Common myeloid progenitor, CD34-positive (primary cell): ENCODE measurements at regions not wholly inside any gene's neighbourhood (a gene's known extent, or its start where the extent isn't known, plus 50 kb on each side); places are given as distances from the start of the nearest gene placed in this dataset.

ENCODE experiments used
- CTCF ChIA-PET: fragments of 350-600 bp; sonication (Branson Sonifier 250); formaldehyde crosslinking; loops from one replicate; lab custom pipeline; 2021; ENCODE audit warnings: antibody characterized with exemption; lab: Charles Lee
- POLR2A ChIA-PET: fragments of 350-600 bp; sonication (Branson Sonifier 250); formaldehyde crosslinking; loops from one replicate; lab custom pipeline; 2021; ENCODE audit warnings: antibody characterized with exemption; lab: Charles Lee
- DNase-seq, 3 donors: peaks; one replicate each; pipeline versions ENCODE4 v3.0.0 to v3.0.0-alpha.2; 2013
- H3K27ac ChIP-seq, 2 experiments: 1 replicate in 1 of 2; 2 replicates in 1 of 2; pipeline ENCODE4 v1.7.0; 2013; ENCODE audit warnings: inconsistent platforms in 2 of 2, low read length in 2 of 2, mild to moderate bottlenecking in 2 of 2, low read depth in 1 of 2, moderate library complexity in 1 of 2; ENCODE audit not compliant: severe bottlenecking in 2 of 2, insufficient read depth in 1 of 2, poor library complexity in 1 of 2
- H3K27me3 ChIP-seq, 5 experiments: replicated peaks in 2 of 5; 1 replicate in 3 of 5; 2 replicates in 2 of 5; pipeline versions ENCODE4 v1.6.1 to v1.7.0; 2013; ENCODE audit warnings: low read length in 4 of 5, mild to moderate bottlenecking in 2 of 5, moderate library complexity in 2 of 5, inconsistent platforms in 1 of 5; ENCODE audit not compliant: insufficient read depth in 5 of 5, control insufficient read depth in 4 of 5
- H3K36me3 ChIP-seq, 4 experiments: 1 replicate in 2 of 4; 2 replicates in 2 of 4; pipeline versions ENCODE4 v1.6.1 to v1.7.0; 2013; ENCODE audit warnings: low read length in 3 of 4, control low read depth in 1 of 4, mild to moderate bottlenecking in 1 of 4; ENCODE audit not compliant: control insufficient read depth in 4 of 4, insufficient read depth in 4 of 4
- H3K4me1 ChIP-seq, 4 experiments: 1 replicate in 3 of 4; 2 replicates in 1 of 4; pipeline versions ENCODE4 v1.6.1 to v1.7.1; 2013; ENCODE audit warnings: low read length in 3 of 4, mild to moderate bottlenecking in 3 of 4, control low read depth in 1 of 4, inconsistent platforms in 1 of 4, moderate library complexity in 1 of 4; ENCODE audit not compliant: control insufficient read depth in 4 of 4, insufficient read depth in 4 of 4; ENCODE audit errors: control extremely low read depth in 1 of 4
- H3K4me3 ChIP-seq, 7 experiments: 1 replicate in 4 of 7; 2 replicates in 3 of 7; pipeline versions ENCODE4 v1.5.1 to v1.7.0; 2013; ENCODE audit warnings: mild to moderate bottlenecking in 7 of 7, low read length in 6 of 7, moderate library complexity in 6 of 7, inconsistent platforms in 2 of 7, low read depth in 2 of 7, control low read depth in 1 of 7; ENCODE audit not compliant: insufficient read depth in 4 of 7, control insufficient read depth in 1 of 7; ENCODE audit errors: extremely low read depth in 1 of 7
- H3K9me3 ChIP-seq, 5 experiments: 1 replicate in 4 of 5; 2 replicates in 1 of 5; pipeline versions ENCODE4 v1.6.1 to v1.7.1; 2013; ENCODE audit warnings: low read length in 4 of 5, mild to moderate bottlenecking in 2 of 5, inconsistent platforms in 1 of 5, low read depth in 1 of 5, moderate library complexity in 1 of 5; ENCODE audit not compliant: control insufficient read depth in 4 of 5, insufficient read depth in 2 of 5; ENCODE audit errors: control extremely low read depth in 1 of 5
- WGBS: methylation state at CpG from one replicate; pipeline ENCODE4 v1.1.5; 2013; ENCODE audit not compliant: insufficient coverage; 5-methylcytosine and 5-hydroxymethylcytosine counted together

DNA sequence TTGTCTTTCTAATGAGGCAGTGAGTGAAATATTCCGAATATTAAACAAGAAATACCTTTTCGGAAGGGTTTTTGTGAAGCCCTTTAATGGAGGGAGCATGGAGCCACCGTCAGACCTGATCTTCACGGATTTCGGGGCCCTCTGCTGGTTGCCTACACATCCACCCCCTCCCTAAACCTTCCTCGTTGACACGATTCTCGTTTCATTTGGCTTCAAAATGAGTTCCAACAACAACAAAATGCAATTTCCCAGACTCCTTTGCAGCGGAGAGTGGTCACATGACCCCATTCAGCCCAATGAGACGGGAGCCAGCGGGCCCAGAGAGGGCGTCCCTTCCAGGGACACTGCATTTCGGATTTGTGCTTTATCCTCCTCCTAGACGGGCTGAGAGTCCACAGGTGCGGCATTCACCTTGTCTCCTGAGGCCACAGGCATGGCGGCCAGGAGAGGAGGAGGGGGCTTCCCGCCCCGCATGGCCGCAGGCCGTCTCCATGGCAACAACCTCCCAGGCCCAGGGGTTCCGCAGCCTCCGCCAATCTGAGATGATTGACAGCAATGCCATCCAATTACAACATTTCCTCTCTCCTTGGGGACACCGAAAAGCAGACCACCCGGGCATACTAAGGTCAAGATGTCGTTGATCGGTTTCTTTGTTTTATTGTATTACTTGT is 259.8 kb downstream of the C16orf95 start:
- Histone ChIP-seq H3K27me3 (peaks cover 0 to 46% (median 2%) of the 10 kb centered on the region in 5 experiments), H3K9me3 (peaks cover 0 to 14% (median 5%) of the 10 kb centered on the region in 5 experiments), H3K36me3 (no peaks in the 10 kb centered on the region), H3K4me3 (no peak overlapping the region), H3K27ac (no peak overlapping the region), H3K4me1 (peaks cover 7 to 18% (median 9%) of the 10 kb centered on the region in 4 experiments)
- no peak for DNase-seq
- ChIA-PET POLR2A (no interaction called here), CTCF (interaction anchor here (1.3 to 5.3 kb wide), 2 partner anchors 20 to 493 kb away, joined by 4 to 19 read pairs; no protein-coding TSS in a partner anchor)
- WGBS = 98% methylated on average over 16 of the region's 26 CpGs

DNA sequence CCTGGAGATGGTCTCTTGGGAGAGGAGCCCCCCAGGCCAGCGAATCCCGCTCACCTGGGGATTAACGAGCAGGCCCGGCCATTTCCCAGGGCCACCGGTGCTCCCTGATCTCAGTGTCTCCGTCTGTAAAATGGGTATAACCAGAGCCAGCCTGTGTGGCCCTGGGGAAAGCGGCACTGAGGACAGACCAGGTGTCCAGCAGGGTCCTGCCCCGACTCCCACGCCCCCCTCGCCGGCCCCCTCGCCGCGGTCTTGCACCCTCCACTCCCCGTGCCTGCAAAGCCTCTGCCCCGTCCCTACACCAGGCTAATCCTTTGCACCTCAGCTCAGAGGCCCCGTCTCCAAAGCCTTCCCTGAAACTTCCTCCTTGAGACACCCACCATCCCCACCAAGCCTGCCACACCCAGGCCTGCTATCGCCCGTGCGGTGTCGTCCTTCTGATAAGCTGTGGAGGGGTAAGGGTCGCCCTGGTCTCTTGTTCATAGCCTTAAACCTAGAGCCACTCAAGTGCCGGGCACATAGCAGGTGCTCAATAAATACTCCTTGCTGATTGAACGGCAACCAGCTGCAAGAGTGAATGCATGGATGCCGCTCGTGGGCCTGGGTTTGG is 259.1 kb downstream of the C16orf95 start:
- Histone ChIP-seq H3K9me3 (peaks cover 0 to 14% (median 5%) of the 10 kb centered on the region in 5 experiments), H3K27me3 (peaks cover 0 to 42% (median 2%) of the 10 kb centered on the region in 5 experiments), H3K4me3 (no peak overlapping the region), H3K36me3 (no peaks in the 10 kb centered on the region), H3K27ac (no peak overlapping the region), H3K4me1 (peaks cover 6 to 18% (median 9%) of the 10 kb centered on the region in 4 experiments)
- DNase-seq = no peak
- ChIA-PET POLR2A (no interaction called here), CTCF (interaction anchor here (1.3 kb wide), 1 partner anchor 493 kb away, joined by 4 read pairs; no protein-coding TSS in a partner anchor)
- 94% methylated on average over 25 of the region's 26 CpGs for WGBS

- WGBS = 99% methylated on average over 16 of the region's 17 CpGs
- H3K4me3 ChIP-seq = no peak overlapping the region
- peaks cover 0 to 12% (median 5%) of the 10 kb centered on the region in 5 experiments for H3K9me3 ChIP-seq
- CTCF ChIA-PET = interaction anchor here (1.3 to 5.6 kb wide), 2 partner anchors 17 to 494 kb away, joined by 4 to 66 read pairs; no protein-coding TSS in a partner anchor
- H3K27ac ChIP-seq = no peak overlapping the region
- DNase-seq = no peak
- H3K36me3 ChIP-seq = no peaks in the 10 kb centered on the region
- POLR2A ChIA-PET = no interaction called here
- peaks cover 0 to 35% (median 2%) of the 10 kb centered on the region in 5 experiments for H3K27me3 ChIP-seq
- H3K4me1 ChIP-seq = peaks cover 0 to 19% (median 7%) of the 10 kb centered on the region in 4 experiments
Measured at GRCh38 chr16:87058728-87059250, 258.4 kb downstream of the C16orf95 start.

DNA sequence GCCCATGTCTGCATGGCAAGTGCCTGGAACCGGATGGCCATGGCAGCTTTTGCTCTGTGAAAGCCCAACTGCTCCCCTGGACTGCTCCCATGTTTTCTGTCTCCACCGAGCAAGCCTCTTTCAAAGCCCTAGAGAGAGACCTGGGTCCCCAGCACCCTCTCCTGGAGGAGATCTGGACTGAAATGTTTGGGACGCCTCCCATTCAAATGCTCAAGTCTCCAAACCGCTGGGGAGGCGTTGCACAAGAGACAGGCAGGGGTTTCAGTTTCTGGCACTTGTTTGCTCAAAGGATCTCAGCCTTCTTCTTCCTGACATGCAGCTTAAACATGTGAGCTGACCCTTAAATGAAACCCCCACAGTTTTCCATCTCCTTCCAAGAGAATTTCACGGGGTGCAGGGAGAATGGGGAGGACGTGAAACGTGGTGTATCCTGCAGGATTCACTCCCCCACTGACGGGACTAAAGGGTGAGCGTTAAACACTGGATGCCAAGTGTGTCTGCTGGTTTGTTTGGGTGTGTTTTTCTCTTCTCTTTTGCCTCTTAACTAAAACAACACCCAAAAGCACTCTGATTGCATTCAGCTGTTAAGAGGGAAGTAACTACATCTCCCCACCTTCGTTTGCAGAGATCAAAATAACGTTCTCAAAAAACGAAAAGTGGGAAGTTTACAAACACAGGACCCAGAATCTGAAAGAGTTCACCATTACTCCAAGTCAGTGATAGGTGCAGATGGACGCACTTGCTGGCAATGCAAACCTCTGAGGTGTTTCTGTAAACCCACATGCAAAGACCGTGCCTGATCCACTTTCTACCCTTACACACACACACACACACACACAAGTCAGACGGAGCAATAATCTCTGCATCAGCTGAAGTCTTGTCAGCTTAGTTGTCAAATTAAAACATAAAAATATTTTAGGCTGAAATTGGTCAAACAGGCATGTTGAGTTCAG is 256.9 kb downstream of the C16orf95 start:
- peak in 1 of 3 donors; percentile 28 for DNase-seq
- ChIA-PET POLR2A (no interaction called here), CTCF (interaction anchor here (5.6 kb wide), 1 partner anchor 16 kb away, joined by 66 read pairs; no protein-coding TSS in a partner anchor)
- no peak overlapping the region for H3K27ac ChIP-seq
- H3K4me1 ChIP-seq = peaks cover 0 to 29% (median 12%) of the 10 kb centered on the region in 4 experiments
- H3K36me3 ChIP-seq = no peaks in the 10 kb centered on the region
- WGBS = 45% methylated on average over 10 of the region's 16 CpGs
- H3K27me3 ChIP-seq = peaks cover 0 to 29% (median 2%) of the 10 kb centered on the region in 5 experiments
- no peaks in the 10 kb centered on the region for H3K9me3 ChIP-seq
- peak overlapping the region in 2 of 7 experiments; percentile 5 to 47 for H3K4me3 ChIP-seq

DNA sequence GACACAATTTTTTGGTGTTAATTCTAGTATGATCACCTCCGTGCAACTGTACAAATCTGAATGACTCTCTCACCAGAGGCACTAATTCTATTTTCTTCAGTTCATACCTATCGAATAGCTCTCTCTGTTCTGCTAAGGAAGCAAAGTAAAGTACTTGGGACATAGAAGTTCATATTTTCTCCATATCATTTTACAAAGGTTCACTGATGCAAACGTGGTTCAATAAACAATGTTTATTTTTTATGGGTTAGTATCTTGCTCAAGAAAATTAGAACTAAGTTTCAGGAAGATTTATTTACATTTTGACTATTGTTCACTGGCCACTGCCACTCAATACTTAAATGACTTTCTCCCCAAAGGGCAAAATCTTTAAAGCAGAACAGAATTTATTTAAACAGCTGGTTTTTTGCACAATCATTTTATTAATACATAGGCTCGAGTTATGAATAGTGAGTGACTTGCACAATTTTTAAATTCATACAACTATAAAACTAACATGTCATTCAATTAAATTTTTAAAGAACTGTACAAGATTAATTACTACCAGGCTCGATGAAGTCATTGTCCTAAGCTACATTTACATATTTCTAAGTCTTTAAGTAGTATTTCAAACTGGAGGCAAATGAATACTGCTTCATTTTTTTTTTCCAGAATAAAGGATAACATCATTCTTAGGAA is 255.8 kb downstream of the C16orf95 start:
- DNase-seq = no peak
- Histone ChIP-seq H3K27ac (no peak overlapping the region), H3K4me3 (no peak overlapping the region), H3K27me3 (peaks cover 0 to 30% (median 0%) of the 10 kb centered on the region in 5 experiments), H3K36me3 (no peaks in the 10 kb centered on the region), H3K9me3 (no peaks in the 10 kb centered on the region), H3K4me1 (peaks cover 0 to 31% (median 20%) of the 10 kb centered on the region in 4 experiments)
- CTCF ChIA-PET = interaction anchor here (0.9 to 5.6 kb wide), 5 partner anchors 15 to 497 kb away, joined by 3 to 66 read pairs (median 4); no protein-coding TSS in a partner anchor
- POLR2A ChIA-PET = interaction anchor here (0.6 kb wide), 1 partner anchor 486 kb away, joined by 4 read pairs; no protein-coding TSS in a partner anchor
- 80% methylated on average over 1 of the region's 5 CpGs for WGBS
